ENCODE measurements at regions not wholly inside any gene's neighbourhood (a gene's known extent, or its start where the extent isn't known, plus 50 kb on each side); places are given as distances from the start of the nearest gene placed in this dataset.

GRCh38 chr5:33074548-33074947 lies 363.4 kb downstream of the NPR3 start:
- Mint-ChIP-seq H3K36me3 (ENCODE audit: low read depth) (no peaks in the 10 kb centered on the region; the same call in 2 of the 3 replicates), H3K27me3 (ENCODE audit: insufficient read depth, low read depth, poor library complexity) (no peaks in the 10 kb centered on the region), H3K9me3 (peaks cover 5% of the 10 kb centered on the region; the same call in 2 of the 3 replicates), H3K4me1 (0 out of 3 replicates have a peak, but pooled peaks cover 4% of the 10 kb centered on the region), H3K4me3 (no peak overlapping the region), H3K27ac (no peak overlapping the region)
- Histone ChIP-seq H2AFZ (no peak overlapping the region), H4K20me1 (replicated peaks; ENCODE audit: insufficient read depth) (no peaks in the 10 kb centered on the region), H3K36me3 (ENCODE audit: insufficient read depth) (no peaks in the 10 kb centered on the region), H3K4me1 (ENCODE audit: insufficient read depth) (no peaks in the 10 kb centered on the region), H3K4me2 (no peak overlapping the region), H3K79me2 (replicated peaks; ENCODE audit: insufficient read depth) (no peaks in the 10 kb centered on the region), H3K9me2 (ENCODE audit: insufficient read depth) (no peaks in the 10 kb centered on the region), H3K4me3 (no peak overlapping the region), H3K27me3 (ENCODE audit: insufficient read depth) (no peaks in the 10 kb centered on the region), H3K27ac (ENCODE audit: low read depth) (no peak overlapping the region), H3F3A (replicated peaks; ENCODE audit: low read depth) (no peaks in the 10 kb centered on the region)
- DNase-seq (ENCODE audit: low spot score), result no peak
- TF ChIP-seq EZH2 (IDR thresholded peaks at IDR 0.05; ENCODE audit: low read depth, unreplicated experiment), result no peak
- TF ChIP-seq, protein P1, sequence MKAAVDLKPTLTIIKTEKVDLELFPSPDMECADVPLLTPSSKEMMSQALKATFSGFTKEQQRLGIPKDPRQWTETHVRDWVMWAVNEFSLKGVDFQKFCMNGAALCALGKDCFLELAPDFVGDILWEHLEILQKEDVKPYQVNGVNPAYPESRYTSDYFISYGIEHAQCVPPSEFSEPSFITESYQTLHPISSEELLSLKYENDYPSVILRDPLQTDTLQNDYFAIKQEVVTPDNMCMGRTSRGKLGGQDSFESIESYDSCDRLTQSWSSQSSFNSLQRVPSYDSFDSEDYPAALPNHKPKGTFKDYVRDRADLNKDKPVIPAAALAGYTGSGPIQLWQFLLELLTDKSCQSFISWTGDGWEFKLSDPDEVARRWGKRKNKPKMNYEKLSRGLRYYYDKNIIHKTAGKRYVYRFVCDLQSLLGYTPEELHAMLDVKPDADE (IDR thresholded peaks at IDR 0.05), result no peak
- TF ChIP-seq EZH2phosphoT487 (IDR thresholded peaks at IDR 0.05; ENCODE audit: unreplicated experiment), result no peak
- TF ChIP-seq, protein P2, sequence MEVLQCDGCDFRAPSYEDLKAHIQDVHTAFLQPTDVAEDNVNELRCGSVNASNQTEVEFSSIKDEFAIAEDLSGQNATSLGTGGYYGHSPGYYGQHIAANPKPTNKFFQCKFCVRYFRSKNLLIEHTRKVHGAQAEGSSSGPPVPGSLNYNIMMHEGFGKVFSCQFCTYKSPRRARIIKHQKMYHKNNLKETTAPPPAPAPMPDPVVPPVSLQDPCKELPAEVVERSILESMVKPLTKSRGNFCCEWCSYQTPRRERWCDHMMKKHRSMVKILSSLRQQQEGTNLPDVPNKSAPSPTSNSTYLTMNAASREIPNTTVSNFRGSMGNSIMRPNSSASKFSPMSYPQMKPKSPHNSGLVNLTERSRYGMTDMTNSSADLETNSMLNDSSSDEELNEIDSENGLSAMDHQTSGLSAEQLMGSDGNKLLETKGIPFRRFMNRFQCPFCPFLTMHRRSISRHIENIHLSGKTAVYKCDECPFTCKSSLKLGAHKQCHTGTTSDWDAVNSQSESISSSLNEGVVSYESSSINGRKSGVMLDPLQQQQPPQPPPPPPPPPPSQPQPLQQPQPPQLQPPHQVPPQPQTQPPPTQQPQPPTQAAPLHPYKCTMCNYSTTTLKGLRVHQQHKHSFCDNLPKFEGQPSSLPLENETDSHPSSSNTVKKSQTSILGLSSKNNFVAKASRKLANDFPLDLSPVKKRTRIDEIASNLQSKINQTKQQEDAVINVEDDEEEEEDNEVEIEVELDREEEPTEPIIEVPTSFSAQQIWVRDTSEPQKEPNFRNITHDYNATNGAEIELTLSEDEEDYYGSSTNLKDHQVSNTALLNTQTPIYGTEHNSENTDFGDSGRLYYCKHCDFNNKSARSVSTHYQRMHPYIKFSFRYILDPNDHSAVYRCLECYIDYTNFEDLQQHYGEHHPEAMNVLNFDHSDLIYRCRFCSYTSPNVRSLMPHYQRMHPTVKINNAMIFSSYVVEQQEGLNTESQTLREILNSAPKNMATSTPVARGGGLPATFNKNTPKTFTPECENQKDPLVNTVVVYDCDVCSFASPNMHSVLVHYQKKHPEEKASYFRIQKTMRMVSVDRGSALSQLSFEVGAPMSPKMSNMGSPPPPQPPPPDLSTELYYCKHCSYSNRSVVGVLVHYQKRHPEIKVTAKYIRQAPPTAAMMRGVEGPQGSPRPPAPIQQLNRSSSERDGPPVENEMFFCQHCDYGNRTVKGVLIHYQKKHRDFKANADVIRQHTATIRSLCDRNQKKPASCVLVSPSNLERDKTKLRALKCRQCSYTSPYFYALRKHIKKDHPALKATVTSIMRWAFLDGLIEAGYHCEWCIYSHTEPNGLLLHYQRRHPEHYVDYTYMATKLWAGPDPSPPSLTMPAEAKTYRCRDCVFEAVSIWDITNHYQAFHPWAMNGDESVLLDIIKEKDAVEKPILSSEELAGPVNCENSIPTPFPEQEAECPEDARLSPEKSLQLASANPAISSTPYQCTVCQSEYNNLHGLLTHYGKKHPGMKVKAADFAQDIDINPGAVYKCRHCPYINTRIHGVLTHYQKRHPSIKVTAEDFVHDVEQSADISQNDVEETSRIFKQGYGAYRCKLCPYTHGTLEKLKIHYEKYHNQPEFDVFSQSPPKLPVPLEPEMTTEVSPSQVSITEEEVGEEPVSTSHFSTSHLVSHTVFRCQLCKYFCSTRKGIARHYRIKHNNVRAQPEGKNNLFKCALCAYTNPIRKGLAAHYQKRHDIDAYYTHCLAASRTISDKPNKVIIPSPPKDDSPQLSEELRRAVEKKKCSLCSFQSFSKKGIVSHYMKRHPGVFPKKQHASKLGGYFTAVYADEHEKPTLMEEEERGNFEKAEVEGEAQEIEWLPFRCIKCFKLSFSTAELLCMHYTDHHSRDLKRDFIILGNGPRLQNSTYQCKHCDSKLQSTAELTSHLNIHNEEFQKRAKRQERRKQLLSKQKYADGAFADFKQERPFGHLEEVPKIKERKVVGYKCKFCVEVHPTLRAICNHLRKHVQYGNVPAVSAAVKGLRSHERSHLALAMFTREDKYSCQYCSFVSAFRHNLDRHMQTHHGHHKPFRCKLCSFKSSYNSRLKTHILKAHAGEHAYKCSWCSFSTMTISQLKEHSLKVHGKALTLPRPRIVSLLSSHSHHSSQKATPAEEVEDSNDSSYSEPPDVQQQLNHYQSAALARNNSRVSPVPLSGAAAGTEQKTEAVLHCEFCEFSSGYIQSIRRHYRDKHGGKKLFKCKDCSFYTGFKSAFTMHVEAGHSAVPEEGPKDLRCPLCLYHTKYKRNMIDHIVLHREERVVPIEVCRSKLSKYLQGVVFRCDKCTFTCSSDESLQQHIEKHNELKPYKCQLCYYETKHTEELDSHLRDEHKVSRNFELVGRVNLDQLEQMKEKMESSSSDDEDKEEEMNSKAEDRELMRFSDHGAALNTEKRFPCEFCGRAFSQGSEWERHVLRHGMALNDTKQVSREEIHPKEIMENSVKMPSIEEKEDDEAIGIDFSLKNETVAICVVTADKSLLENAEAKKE (CRISPR knock-in tag; IDR thresholded peaks at IDR 0.05), result no peak
- no peak for TF ChIP-seq CREB1 (CRISPR knock-in tag; IDR thresholded peaks at IDR 0.05; ENCODE audit: low read depth)
- TF ChIP-seq, protein P3, sequence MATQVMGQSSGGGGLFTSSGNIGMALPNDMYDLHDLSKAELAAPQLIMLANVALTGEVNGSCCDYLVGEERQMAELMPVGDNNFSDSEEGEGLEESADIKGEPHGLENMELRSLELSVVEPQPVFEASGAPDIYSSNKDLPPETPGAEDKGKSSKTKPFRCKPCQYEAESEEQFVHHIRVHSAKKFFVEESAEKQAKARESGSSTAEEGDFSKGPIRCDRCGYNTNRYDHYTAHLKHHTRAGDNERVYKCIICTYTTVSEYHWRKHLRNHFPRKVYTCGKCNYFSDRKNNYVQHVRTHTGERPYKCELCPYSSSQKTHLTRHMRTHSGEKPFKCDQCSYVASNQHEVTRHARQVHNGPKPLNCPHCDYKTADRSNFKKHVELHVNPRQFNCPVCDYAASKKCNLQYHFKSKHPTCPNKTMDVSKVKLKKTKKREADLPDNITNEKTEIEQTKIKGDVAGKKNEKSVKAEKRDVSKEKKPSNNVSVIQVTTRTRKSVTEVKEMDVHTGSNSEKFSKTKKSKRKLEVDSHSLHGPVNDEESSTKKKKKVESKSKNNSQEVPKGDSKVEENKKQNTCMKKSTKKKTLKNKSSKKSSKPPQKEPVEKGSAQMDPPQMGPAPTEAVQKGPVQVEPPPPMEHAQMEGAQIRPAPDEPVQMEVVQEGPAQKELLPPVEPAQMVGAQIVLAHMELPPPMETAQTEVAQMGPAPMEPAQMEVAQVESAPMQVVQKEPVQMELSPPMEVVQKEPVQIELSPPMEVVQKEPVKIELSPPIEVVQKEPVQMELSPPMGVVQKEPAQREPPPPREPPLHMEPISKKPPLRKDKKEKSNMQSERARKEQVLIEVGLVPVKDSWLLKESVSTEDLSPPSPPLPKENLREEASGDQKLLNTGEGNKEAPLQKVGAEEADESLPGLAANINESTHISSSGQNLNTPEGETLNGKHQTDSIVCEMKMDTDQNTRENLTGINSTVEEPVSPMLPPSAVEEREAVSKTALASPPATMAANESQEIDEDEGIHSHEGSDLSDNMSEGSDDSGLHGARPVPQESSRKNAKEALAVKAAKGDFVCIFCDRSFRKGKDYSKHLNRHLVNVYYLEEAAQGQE (IDR thresholded peaks at IDR 0.05; ENCODE audit: unreplicated experiment), result no peak
- no peak for TF ChIP-seq POLR2AphosphoS5 (IDR thresholded peaks at IDR 0.05; ENCODE audit: low read depth)
- TF ChIP-seq ZNF331 (CRISPR knock-in tag; IDR thresholded peaks at IDR 0.05; ENCODE audit: low read depth), result no peak
- TF ChIP-seq, protein P4, sequence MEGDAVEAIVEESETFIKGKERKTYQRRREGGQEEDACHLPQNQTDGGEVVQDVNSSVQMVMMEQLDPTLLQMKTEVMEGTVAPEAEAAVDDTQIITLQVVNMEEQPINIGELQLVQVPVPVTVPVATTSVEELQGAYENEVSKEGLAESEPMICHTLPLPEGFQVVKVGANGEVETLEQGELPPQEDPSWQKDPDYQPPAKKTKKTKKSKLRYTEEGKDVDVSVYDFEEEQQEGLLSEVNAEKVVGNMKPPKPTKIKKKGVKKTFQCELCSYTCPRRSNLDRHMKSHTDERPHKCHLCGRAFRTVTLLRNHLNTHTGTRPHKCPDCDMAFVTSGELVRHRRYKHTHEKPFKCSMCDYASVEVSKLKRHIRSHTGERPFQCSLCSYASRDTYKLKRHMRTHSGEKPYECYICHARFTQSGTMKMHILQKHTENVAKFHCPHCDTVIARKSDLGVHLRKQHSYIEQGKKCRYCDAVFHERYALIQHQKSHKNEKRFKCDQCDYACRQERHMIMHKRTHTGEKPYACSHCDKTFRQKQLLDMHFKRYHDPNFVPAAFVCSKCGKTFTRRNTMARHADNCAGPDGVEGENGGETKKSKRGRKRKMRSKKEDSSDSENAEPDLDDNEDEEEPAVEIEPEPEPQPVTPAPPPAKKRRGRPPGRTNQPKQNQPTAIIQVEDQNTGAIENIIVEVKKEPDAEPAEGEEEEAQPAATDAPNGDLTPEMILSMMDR (conservative IDR thresholded peaks at IDR 0.05; ENCODE audit: low read depth in 2 of 2), result no peak
- TF ChIP-seq NANOG (IDR thresholded peaks at IDR 0.05; ENCODE audit: borderline replicate concordance), result no peak
- no peak for TF ChIP-seq STAT1 (IDR thresholded peaks at IDR 0.05; ENCODE audit: unreplicated experiment)
- no peak for ATAC-seq

All from GM23338 (cell line).